ENCODE measurements at regions not wholly inside any gene's neighbourhood (a gene's known extent, or its start where the extent isn't known, plus 50 kb on each side); places are given as distances from the start of the nearest gene placed in this dataset.

- TF ChIP-seq CTCF (conservative IDR thresholded peaks at IDR 0.05; ENCODE audit: low read depth, low read length) (peak; percentile 85), EZH2 (IDR thresholded peaks at IDR 0.05; ENCODE audit: low read length, unreplicated experiment) (no peak), EZH2phosphoT487 (IDR thresholded peaks at IDR 0.05; ENCODE audit: borderline replicate concordance, low read length) (no peak)
These were observed 89.9 kb downstream of the FOXD2 start for GRCh38 chr1:47527653-47528272.
